SKM-1 treated with dmso at 0.1 percent for 144 hours (cell line): ENCODE measurements at regions not wholly inside any gene's neighbourhood (a gene's known extent, or its start where the extent isn't known, plus 50 kb on each side); places are given as distances from the start of the nearest gene placed in this dataset.

Experiments
- DNase-seq: peaks from one replicate; lab custom pipeline; 2025; ENCODE audit not compliant: unreplicated experiment; lab: John Stamatoyannopoulos, UW

DNA sequence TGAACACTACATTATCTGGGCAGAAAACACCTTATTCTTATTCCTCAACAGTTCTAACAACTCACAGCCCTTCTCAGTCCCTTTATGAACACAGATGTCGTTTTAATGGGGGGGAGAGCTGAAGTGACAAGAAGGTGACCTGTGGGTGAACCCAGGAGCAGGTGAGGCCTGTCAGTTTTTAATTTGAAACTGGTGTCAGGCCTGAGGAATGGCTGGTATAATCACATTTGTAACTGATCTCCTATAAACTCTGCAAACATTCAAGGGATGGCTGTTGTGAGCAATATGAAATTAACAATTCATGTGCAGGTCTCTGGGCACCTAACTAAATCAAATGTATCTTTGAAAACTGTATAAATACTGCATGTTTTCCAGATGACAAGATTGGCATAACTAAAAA is 362.1 kb upstream of the NR5A2 start:
- no peak for DNase-seq

DNA sequence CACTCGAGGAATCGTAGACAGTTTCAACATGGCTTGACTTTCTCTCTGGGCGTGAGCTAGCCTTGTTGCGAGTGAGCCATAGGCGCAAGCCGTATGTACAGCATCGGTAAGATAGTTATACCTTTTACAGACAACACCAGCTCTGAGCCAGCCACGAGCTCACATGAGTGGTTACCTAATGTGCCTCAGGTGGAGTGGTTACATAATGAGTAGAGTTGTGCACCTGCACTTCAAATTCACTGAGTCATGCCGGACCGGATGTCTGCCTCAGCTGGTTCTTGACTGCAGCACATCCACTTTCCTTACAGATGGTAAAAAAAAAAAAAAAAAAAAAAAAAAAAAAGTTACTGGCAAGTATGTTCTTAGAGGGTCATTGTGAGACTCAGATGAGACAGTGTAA is 360.4 kb upstream of the NR5A2 start:
- no peak for DNase-seq

DNA sequence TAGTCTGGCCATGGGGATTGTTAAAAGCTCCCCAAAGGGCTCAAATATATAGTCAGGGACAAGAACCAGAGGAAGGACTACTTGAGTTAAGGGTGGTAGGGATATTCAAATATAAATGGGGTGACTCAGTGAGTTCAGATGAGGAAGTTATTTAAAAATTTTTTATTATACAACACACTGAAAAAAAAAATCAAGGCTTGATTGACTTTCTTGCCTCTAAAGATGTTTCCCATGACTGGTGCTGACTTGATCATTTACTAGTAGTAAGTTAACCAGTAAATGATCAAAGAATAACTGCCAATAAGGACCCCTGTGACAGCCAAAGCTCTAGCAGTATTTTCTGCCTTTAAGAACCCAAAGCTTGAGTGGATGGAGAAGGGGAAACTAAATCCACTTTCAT is 357.6 kb upstream of the NR5A2 start:
- DNase-seq, result no peak

DNA sequence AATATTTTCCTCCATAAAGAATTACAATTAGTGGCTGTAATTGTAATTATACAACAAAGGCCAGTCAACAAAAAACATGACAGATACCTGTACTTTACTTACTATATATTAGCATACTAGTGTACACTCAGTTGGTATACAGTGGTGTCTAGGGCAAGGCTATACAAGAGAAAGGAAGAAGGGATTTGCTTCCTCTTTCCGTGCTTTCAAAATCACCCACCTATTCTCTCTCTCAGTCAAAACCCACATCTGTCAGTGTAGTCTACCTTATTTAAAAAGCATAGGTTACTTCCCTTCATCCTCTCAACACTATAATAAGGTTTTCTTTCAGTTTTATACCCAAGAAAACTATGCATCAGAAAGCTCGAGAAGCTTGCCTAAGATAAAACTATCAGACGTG is 355.8 kb upstream of the NR5A2 start:
- DNase-seq, result peak; percentile 18

DNA sequence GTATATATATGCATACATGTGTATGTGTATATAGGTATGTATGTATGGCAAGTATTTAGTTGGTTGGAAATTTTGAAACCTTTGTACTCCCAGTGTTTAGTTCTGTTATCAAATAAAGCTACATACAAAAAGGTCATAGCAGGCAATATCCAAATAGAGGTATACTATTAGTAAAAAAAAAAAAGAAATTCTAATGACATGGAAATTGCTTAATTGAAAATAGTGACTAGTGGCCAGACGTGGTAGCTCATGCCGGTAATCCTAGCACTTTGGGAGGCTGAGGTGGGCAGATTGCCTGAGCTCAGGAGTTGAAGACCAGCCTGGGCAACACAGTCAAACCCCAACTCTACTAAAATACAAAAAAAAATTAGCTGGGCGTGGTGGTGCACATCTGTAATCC is 351.6 kb upstream of the NR5A2 start:
- no peak for DNase-seq

DNA sequence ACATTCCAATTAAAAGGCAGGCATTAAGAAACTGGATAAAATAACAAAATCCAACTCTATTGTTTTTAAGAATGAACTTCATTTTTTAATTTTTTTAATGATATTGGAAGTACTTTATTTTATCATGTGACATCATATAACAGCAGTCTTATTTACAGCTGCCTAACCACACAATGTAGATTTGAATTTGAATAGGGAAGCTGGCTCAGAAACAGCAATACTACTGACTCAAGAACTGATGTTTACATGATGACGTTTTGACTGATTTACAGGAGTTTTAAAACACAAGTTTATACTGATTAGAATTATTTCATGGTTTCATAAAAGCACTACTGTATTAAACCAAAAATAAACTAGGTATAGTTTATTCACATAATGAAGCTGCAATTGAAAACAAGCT is 348.7 kb upstream of the NR5A2 start:
- DNase-seq, result no peak

DNA sequence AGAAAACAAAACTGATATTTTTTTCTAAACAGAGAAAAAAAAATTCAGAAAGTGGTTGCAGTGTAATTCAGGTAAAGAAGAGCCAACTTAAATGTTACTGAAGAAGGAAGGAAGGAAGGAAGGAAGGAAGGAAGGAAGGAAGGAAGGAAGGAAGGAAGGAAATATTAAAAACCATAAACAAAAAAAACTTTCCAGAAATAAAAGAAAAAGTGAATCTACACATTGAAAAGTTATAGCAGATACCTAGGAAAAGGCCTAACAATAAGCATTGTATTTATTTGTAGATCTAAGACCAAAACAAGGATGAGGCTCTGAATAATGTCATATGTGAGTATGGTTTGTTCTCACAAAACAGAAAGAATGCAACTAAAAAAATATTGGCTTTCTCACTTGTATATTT is 345.4 kb upstream of the NR5A2 start:
- no peak for DNase-seq

DNA sequence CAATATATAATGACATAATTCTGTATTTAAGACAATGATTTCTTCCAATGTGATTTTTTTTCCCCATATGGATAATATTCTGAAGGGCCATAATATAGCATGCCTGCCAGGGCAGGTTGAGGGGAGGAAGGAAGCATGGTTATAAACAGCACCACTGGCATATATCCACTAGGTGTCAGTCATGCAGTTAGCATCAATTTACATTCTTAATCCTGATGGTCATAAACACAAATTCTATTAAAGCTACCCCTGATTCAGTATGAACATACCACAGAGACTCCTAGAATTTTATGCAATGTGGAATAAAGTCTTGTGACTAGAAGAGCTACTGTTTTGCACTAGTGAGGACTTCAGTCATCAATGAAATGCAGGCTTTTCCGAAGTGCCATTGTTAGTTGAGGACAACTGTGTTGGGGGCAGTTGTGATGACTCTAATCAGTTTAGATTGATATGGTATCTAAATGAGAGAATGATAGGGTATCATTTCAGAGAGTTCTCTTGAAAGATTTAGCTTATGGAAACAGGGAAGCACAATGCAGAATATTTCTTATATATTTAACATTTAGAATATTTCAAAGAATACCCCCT is 342.7 kb upstream of the NR5A2 start:
- DNase-seq, result peak; percentile 79

DNA sequence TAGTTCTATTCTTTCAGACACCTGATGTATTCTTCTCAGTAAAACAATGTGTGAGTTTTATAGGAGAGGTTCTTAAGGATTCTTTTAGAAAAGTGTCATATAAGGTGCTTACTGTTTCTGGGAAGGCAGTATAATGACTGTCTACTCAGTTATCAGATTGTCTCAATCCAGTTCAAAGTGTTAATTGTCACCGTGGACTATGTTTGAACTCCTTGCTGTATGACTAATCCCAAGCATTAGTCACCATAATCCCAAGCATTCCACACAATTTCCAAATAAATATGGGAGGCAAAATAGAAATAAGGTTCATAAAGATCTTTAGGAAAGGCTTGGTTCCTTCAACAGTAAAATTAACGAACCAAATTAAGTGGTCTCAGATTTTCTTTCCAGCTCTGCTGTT is 342.1 kb upstream of the NR5A2 start:
- DNase-seq, result no peak

DNA sequence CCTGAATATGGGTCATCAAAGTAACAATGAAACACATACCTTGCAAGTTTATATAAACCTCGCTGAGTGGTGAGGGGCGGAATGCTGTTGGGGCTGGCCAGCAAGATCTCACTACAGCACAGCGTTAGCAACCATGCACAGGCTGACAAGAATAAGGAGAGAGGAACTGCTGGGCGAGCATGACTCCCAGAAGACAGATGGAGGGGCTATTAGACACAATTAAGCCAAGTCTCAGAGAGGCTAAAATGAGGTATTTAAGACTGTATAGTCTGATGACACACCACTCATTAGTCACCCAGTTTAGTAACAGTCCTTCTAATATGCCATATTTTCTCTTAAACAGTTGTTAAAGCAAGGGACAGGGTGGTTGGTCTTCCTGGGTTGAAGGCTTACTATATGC is 340.2 kb upstream of the NR5A2 start:
- no peak for DNase-seq

DNA sequence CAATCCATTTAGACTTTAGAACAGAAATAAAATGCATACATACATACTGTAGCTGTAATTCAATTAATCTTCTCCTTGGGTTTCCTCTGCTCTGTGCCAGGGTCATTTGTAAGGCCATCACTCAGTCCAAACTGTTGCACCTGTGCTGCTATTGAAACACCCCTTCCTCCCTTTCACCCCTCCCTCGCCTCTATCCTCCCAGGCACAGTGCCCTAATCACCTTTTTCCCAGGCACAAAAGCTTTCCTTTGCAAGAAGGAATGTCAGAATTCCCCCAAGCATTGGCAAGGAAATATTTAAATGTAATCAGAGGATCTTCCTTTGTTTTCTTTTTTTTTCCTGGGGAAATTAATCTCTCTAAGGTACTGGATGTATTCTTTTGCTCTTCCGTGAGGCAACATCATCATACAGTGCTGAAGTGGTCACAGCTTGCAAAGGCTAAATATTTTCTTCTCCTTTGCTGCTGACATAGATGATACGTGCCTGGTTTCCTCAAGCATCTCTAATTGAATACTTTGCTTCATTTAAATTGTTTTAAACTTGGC is 339.3 kb upstream of the NR5A2 start:
- DNase-seq, result no peak

DNA sequence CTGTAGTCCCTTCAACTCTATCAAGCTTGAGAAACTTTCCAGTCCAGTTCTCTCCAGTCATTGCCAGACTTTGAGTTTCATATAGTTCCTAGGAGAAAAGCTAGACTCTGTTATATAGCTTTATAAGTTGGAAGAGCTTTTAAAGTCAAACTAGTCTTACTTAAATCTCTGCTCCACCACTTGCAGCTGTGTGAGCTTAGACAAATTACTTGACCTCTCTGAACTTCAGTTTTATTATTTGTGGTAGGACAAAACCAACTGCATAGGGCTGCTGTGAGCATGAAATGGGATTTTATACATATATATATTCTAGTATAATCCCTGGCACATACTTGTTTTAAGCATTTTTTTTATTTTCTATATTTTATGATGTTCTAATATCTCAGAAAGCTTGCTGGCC is 338.7 kb upstream of the NR5A2 start:
- DNase-seq, result no peak

DNA sequence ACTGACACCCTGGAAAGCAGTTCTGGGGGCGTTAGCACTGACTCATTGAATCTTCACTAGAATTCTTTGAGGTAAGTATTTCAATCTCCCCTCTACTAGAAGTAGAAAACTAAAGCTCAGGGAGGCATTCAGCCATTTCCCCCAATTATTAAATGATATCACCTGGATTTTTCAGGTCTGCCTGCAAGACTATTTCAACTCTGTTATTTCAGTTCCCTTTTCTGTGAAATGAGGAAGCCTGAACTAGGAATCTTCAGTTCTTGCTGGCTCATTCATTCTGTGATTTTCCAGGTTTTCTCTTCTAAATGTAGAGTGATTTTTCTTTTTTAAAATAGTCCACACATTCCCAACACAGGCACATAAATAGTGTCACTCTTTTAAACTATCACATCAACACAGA is 337.0 kb upstream of the NR5A2 start:
- DNase-seq, result peak; percentile 50

DNA sequence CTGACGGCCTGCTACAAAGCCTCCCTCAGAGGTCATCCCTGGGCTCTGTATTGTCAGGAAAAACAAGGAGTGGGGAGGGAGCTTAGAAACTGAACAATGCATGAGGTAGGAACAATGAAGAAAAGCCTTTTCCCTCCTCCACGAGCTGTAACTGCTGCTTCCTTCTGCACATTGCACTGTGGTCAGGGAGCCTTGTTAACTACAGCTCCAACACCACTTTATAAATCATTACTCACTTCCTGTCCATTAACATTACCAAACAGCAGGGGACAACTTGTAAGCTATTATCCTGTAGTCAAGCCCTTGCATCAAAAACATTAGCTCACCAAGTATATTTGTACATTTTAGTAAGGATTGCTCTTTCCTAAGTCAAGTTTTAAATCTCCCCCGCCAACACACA is 336.0 kb upstream of the NR5A2 start:
- peak; percentile 88 for DNase-seq

DNA sequence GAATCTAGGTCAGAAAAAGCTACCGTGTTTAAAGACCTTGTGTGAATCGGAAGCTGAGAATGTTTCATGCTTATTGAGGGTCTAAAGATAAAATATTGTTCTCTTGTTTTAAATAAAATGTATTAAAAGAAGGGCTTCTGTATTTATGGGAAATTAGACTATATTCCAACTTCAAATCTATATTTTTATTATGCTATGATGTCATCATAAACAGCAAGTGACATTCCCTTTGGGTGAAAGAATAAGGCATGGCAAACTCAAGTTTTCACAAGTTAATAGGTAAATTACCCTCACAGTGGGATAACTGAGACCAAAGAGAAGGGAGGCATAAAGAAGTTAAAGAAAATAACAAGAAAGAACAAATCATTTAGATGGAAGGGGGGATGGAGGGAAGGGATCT is 333.8 kb upstream of the NR5A2 start:
- no peak for DNase-seq

DNA sequence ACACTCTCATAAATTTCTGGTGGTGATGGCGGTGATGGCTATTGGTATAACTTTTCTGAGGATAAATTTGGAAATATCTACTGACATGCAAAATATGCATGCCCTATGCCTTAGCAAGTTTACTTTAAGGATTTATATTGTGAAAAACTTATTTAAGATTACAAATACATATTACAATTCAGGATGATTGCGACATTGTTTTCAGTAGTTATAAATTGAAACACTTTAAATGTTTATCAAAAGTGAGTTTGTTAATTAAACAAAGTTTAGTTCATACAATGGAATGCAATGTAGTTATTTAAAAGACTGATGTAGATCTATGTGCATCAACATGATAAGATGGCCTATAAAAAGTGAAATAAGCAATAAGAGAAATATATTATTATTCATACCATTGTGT is 331.3 kb upstream of the NR5A2 start:
- DNase-seq, result no peak

DNA sequence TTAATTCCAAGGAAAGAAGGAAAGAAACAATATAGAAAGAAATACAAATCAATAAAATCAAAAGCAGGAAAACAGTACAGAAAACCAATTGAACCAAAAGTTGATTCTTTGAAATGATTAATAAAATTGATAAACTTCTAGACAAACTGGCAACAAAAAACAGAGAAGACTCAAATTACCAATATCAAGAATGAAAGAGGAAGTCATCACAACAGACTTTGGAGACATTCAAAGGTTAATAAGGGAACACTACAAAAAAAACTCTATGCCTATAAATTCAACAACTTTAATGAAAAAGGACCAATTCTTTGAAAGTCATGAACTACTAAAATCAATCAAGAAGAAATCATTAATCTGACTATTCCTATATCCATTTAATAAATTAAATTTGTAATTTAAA is 329.3 kb upstream of the NR5A2 start:
- DNase-seq, result no peak

DNA sequence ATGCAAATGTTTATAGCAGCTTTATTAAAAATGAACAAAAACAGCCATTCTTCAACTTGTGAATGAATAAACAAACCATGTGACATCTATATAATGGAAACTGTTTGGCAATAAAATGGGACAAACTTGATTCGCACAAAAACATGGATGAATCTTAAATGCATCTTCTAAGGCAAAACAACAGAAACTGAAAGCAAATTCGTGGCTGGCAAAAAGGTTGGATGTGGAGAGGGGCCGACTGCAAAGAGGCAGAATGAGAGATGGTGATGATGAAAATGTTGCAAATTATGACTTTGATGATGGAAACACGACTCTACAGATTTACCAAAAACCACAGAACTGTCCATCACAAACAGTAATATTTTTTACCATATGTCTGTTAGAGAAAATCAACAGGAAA is 327.0 kb upstream of the NR5A2 start:
- DNase-seq, result no peak

DNA sequence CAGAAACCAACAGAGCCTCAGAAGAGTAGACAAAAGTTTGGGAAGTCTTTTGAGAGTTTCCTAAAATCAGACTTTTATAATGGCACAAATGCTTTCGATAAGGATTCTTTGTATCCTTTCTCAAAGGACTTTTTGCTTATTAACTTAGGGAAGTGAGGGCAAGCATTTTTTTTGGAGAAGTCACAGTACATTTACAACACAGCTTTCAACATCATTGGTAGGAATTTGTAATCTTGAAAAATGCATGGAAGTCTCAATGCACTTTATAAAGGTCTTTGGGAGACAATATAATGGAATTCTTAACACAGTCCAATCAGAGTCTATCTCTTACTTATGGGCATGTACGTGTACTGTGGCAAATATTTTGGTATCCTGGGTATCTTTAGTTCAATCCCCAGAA is 325.8 kb upstream of the NR5A2 start:
- peak; percentile 10 for DNase-seq

DNA sequence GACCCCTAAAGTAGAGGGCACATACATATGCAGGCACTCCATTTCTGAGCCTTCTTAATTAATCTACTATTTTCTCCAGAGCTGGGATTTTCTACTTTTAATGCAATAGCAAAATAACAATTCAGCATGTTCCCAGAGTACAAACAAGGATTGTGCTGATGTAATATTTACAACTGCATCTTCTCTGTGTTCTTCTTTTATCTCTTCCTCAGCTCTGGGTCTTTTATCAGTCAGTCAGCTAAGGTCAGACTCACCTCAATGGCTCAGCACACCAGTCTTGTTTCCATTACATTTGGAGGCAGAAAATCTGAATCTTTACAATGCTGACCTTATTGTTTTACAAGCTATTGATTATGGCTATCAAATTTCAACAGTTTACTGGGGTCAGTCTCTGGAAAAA is 323.3 kb upstream of the NR5A2 start:
- no peak for DNase-seq

DNA sequence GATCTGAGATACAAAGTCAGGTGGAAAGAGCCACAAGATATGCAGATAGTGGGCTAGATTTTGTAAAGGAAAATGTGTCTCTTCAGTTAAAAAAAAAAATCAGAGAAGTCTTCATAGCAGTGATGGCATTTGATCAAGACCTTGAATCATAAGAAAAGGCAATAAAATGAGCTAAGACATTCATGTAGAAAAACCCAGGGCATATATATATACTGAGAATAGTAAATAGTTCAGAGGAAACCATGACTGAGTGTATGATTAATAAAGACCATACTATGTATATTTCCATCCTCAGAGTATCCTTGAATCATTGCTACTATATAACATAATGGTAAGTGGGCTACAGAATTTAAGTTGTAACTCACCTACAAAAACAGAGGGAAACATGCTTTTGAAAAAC is 321.7 kb upstream of the NR5A2 start:
- no peak for DNase-seq

DNA sequence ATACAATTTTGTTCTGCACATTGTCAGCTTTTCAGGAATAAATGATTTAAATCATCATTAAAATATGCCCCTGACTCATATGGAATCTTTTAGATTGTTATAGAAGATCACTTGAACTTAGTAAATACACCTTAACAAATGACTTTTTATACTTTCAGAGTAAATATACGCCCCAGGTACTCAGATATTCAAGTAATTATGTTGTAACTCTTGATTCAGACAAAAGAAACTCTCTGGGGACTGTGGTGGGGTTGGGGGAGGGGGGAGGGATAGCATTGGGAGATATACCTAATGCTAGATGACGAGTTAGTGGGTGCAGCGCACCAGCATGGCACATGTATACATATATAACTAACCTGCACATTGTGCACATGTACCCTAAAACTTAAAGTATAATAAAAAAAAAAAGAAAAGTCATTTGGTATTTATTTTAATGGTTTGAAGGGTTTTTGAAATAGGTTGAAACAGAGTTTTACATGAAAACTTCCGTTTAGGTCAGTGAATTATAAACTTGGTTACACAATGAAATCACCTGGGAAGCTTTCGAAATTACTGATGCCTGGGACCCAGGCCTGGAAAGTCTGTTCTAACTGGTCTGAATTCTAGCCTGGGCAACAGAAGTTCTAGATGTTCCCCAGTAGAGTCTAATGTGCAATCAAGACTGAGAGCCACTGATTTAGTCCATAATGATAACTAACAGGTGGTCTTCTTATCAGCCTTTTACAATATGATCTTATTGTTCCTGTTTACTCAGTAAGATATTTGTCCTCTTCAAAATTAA is 320.5 kb upstream of the NR5A2 start:
- no peak for DNase-seq

DNA sequence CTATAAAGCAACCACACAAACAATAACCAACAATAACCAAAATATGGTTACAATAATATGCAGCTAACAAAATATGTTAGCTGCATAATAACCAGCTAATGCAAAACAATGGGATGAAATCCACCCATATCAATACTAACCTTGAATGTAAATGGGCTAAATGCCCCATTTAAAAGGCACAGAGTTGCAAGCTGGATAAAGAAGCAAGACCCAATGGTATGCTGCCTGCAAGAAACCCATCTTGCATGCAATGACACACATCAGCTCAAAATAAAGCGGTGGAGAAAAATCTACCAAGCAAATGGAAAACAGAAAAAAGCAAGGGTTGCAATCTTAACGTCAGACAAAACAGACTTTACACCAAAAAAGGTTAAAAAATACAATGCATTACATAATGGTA is 316.5 kb upstream of the NR5A2 start:
- DNase-seq, result no peak
